ENCODE measurements at regions not wholly inside any gene's neighbourhood (a gene's known extent, or its start where the extent isn't known, plus 50 kb on each side); places are given as distances from the start of the nearest gene placed in this dataset.

- TF ChIP-seq CTCF (IDR thresholded peaks at IDR 0.05) (no peak), POLR2A (IDR thresholded peaks at IDR 0.05) (no peak)
Measured at GRCh38 chr13:44142540-44142867, 231.1 kb upstream of the SERP2 start.
